Brain microvascular endothelial cell (primary cell): ENCODE measurements at regions not wholly inside any gene's neighbourhood (a gene's known extent, or its start where the extent isn't known, plus 50 kb on each side); places are given as distances from the start of the nearest gene placed in this dataset.

Source experiments
- DNase-seq: peaks from one replicate; pipeline ENCODE4 v3.0.0-alpha.2; 2020
- H3K27ac ChIP-seq: fragments of 250-450 bp; sonication (Bioruptor Pico); 2 replicates; pipeline ENCODE4 v1.5.1; 2020; ENCODE audit warnings: mild to moderate bottlenecking, moderate library complexity
- H3K27me3 ChIP-seq: fragments of 250-450 bp; sonication (Bioruptor Pico); replicated peaks from 2 replicates; pipeline ENCODE4 v1.5.1; 2020; ENCODE audit warnings: mild to moderate bottlenecking
- H3K36me3 ChIP-seq: fragments of 250-450 bp; sonication (Bioruptor Pico); replicated peaks from 2 replicates; pipeline ENCODE4 v1.5.1; 2020; ENCODE audit warnings: mild to moderate bottlenecking
- H3K4me3 ChIP-seq: 2 replicates; pipeline ENCODE4 v1.5.1; 2011; ENCODE audit warnings: low read depth, mild to moderate bottlenecking, control low read depth, low read length, moderate library complexity
- CTCF ChIP-seq: IDR thresholded peaks from 2 replicates; pipeline ENCODE4 v1.5.1; 2011; ENCODE audit warnings: low read depth, mild to moderate bottlenecking, moderate library complexity, low read length, control low read depth, inconsistent platforms; ENCODE audit errors: missing control alignments
- in situ Hi-C: cut with HindIII; loops from 2 replicates; pipeline ENCODE4 v1.10.0; 2017; ENCODE audit warnings: low sequenced_read_pairs, low pct_ligation_motif_present

GRCh38 chrX:145178268-145178667 is 69.0 kb upstream of the SPANXN1 start:
- peak; percentile 4 for TF ChIP-seq CTCF
- H3K4me3 ChIP-seq = no peak overlapping the region
- H3K27me3 ChIP-seq = no peaks in the 10 kb centered on the region
- DNase-seq = no peak
- no peak overlapping the region for H3K27ac ChIP-seq
- H3K36me3 ChIP-seq = no peaks in the 10 kb centered on the region
- in situ Hi-C loops = no loop called here

GRCh38 chrX:145190801-145191389 is 56.4 kb upstream of the SPANXN1 start:
- peak; percentile 25 for TF ChIP-seq CTCF
- no peak overlapping the region for H3K4me3 ChIP-seq
- no peak overlapping the region for H3K27ac ChIP-seq
- in situ Hi-C loops = no loop called here
- peak; percentile 5 for DNase-seq
- no peaks in the 10 kb centered on the region for H3K27me3 ChIP-seq
- H3K36me3 ChIP-seq = no peaks in the 10 kb centered on the region
